ENCODE measurements at regions not wholly inside any gene's neighbourhood (a gene's known extent, or its start where the extent isn't known, plus 50 kb on each side); places are given as distances from the start of the nearest gene placed in this dataset.
A peak's percentile ranks its signal among the peaks of the same experiment; 100 is the strongest.

- TF ChIP-seq ZFP37 (CRISPR knock-in tag; IDR thresholded peaks at IDR 0.05; ENCODE audit: borderline replicate concordance) (no peak), SMYD3 (CRISPR knock-in tag; IDR thresholded peaks at IDR 0.05) (no peak; the same call in 1 of the 2 replicates), RERE (CRISPR knock-in tag; IDR thresholded peaks at IDR 0.05; ENCODE audit: low read depth) (0 out of 2 replicates have a peak, but pooled peaks have one; percentile 44), ZNF10 (CRISPR knock-in tag; IDR thresholded peaks at IDR 0.05; ENCODE audit: borderline replicate concordance, low read depth) (no peak), MIXL1 (CRISPR knock-in tag; IDR thresholded peaks at IDR 0.05) (peak; percentile 75; the same call in 1 of the 2 replicates), JDP2 (CRISPR knock-in tag; IDR thresholded peaks at IDR 0.05; ENCODE audit: borderline replicate concordance) (no peak), ARNTL (CRISPR knock-in tag; IDR thresholded peaks at IDR 0.05) (0 out of 2 replicates have a peak, but pooled peaks have one; percentile 26), NR2F6 (IDR thresholded peaks at IDR 0.05) (no peak; the same call in 1 of the 2 replicates), NR2F6 (CRISPR knock-in tag; IDR thresholded peaks at IDR 0.05) (peak; percentile 60; the same call in 1 of the 2 replicates), ZNF552 (CRISPR knock-in tag; IDR thresholded peaks at IDR 0.05; ENCODE audit: borderline replicate concordance) (no peak), GATAD1 (CRISPR knock-in tag; IDR thresholded peaks at IDR 0.05) (peak; percentile 50; the same call in 1 of the 2 replicates), KLF16 (CRISPR knock-in tag; IDR thresholded peaks at IDR 0.05) (0 out of 4 replicates have a peak, but pooled peaks of 1 of the 2 experiments have one; percentile 55), DBP (CRISPR knock-in tag; IDR thresholded peaks at IDR 0.05; ENCODE audit: not compliant biosample characterization) (no peak)
- TF ChIP-seq, protein P1, sequence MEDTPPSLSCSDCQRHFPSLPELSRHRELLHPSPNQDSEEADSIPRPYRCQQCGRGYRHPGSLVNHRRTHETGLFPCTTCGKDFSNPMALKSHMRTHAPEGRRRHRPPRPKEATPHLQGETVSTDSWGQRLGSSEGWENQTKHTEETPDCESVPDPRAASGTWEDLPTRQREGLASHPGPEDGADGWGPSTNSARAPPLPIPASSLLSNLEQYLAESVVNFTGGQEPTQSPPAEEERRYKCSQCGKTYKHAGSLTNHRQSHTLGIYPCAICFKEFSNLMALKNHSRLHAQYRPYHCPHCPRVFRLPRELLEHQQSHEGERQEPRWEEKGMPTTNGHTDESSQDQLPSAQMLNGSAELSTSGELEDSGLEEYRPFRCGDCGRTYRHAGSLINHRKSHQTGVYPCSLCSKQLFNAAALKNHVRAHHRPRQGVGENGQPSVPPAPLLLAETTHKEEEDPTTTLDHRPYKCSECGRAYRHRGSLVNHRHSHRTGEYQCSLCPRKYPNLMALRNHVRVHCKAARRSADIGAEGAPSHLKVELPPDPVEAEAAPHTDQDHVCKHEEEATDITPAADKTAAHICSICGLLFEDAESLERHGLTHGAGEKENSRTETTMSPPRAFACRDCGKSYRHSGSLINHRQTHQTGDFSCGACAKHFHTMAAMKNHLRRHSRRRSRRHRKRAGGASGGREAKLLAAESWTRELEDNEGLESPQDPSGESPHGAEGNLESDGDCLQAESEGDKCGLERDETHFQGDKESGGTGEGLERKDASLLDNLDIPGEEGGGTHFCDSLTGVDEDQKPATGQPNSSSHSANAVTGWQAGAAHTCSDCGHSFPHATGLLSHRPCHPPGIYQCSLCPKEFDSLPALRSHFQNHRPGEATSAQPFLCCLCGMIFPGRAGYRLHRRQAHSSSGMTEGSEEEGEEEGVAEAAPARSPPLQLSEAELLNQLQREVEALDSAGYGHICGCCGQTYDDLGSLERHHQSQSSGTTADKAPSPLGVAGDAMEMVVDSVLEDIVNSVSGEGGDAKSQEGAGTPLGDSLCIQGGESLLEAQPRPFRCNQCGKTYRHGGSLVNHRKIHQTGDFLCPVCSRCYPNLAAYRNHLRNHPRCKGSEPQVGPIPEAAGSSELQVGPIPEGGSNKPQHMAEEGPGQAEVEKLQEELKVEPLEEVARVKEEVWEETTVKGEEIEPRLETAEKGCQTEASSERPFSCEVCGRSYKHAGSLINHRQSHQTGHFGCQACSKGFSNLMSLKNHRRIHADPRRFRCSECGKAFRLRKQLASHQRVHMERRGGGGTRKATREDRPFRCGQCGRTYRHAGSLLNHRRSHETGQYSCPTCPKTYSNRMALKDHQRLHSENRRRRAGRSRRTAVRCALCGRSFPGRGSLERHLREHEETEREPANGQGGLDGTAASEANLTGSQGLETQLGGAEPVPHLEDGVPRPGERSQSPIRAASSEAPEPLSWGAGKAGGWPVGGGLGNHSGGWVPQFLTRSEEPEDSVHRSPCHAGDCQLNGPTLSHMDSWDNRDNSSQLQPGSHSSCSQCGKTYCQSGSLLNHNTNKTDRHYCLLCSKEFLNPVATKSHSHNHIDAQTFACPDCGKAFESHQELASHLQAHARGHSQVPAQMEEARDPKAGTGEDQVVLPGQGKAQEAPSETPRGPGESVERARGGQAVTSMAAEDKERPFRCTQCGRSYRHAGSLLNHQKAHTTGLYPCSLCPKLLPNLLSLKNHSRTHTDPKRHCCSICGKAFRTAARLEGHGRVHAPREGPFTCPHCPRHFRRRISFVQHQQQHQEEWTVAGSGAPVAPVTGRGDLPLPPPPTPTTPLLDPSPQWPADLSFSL (CRISPR knock-in tag; IDR thresholded peaks at IDR 0.05) = no peak
These were observed 97.4 kb upstream of the DST start (continued) for GRCh38 chr6:56739836-56740815.

Data from HepG2 (cell line).